Neural cell (in vitro differentiated cells): ENCODE measurements at regions not wholly inside any gene's neighbourhood (a gene's known extent, or its start where the extent isn't known, plus 50 kb on each side); places are given as distances from the start of the nearest gene placed in this dataset.

ENCODE experiments used
- H2AFZ ChIP-seq: fragments of 200-600, 300-800 bp; sonication (generic), shearing (Covaris generic); 2 replicates; pipeline ENCODE4 v1.6.0; 2014; ENCODE audit warnings: low read depth, mild to moderate bottlenecking, antibody characterized with exemption, low read length, moderate library complexity
- H3F3A ChIP-seq: fragments of 200-600 bp; shearing (Covaris generic); 2 replicates; pipeline ENCODE4 v1.6.1; 2016; ENCODE audit warnings: mild to moderate bottlenecking, moderate library complexity, mixed read lengths, antibody characterized with exemption, low read length; ENCODE audit not compliant: insufficient read depth, poor library complexity, severe bottlenecking
- H3K27ac ChIP-seq: fragments of 200-600, 300-800 bp; sonication (generic), shearing (Covaris generic); 2 replicates; pipeline ENCODE4 v1.5.1; 2014; ENCODE audit warnings: mild to moderate bottlenecking, low read length, moderate library complexity
- H3K27me3 ChIP-seq: fragments of 300-800, 200-600 bp; sonication (generic), shearing (Covaris generic); 2 replicates; pipeline ENCODE4 v1.6.0; 2014; ENCODE audit warnings: mild to moderate bottlenecking, low read depth, low read length, moderate library complexity; ENCODE audit not compliant: insufficient read depth
- H3K36me3 ChIP-seq: fragments of 300-800, 200-600 bp; sonication (generic), shearing (Covaris generic); 2 replicates; pipeline ENCODE4 v1.5.1; 2014; ENCODE audit warnings: mild to moderate bottlenecking, antibody characterized with exemption, low read length, moderate library complexity; ENCODE audit not compliant: insufficient read depth
- H3K4me2 ChIP-seq: fragments of 300-800, 200-600 bp; sonication (generic), shearing (Covaris generic); 2 replicates; pipeline ENCODE4 v1.6.0; 2014; ENCODE audit warnings: mild to moderate bottlenecking, low read length
- H3K4me3 ChIP-seq: fragments of 300-800, 200-600 bp; sonication (generic), shearing (Covaris generic); 2 replicates; pipeline ENCODE4 v1.5.1; 2014; ENCODE audit warnings: mild to moderate bottlenecking, low read length, moderate library complexity
- H3K79me2 ChIP-seq: fragments of 200-600 bp; shearing (Covaris generic); replicated peaks from 2 replicates; pipeline ENCODE4 v1.6.0; 2014; ENCODE audit warnings: mild to moderate bottlenecking, low read length, moderate library complexity; ENCODE audit not compliant: insufficient read depth
- H3K9ac ChIP-seq: fragments of 300-800, 200-600 bp; sonication (generic), shearing (Covaris generic); 2 replicates; pipeline ENCODE4 v1.6.1; 2016; ENCODE audit warnings: mild to moderate bottlenecking, low read length, mixed read lengths
- H3K9me2 ChIP-seq: fragments of 200-600 bp; shearing (Covaris generic); 2 replicates; pipeline ENCODE4 v1.6.1; 2016; ENCODE audit warnings: mild to moderate bottlenecking, low read length, mixed read lengths; ENCODE audit not compliant: insufficient read depth
- H3K9me3 ChIP-seq: fragments of 200-600, 300-800 bp; sonication (generic), shearing (Covaris generic); 2 replicates; pipeline ENCODE4 v1.6.1; 2016; ENCODE audit warnings: mild to moderate bottlenecking, mixed run types, low read length, moderate library complexity, mixed read lengths
- H4K20me1 ChIP-seq: fragments of 200-600 bp; shearing (Covaris generic); 2 replicates; pipeline ENCODE4 v1.6.1; 2016; ENCODE audit warnings: mild to moderate bottlenecking, mixed run types; ENCODE audit not compliant: insufficient read depth
- EP300 ChIP-seq: fragments of 450-650 bp; conservative IDR thresholded peaks from 2 replicates; pipeline ENCODE4 v1.6.1; 2014; ENCODE audit warnings: antibody characterized with exemption, mild to moderate bottlenecking, moderate library complexity; ENCODE audit not compliant: poor library complexity, severe bottlenecking
- MXI1 ChIP-seq: fragments of 450-650 bp; conservative IDR thresholded peaks from 2 replicates; pipeline ENCODE4 v1.6.1; 2014; ENCODE audit warnings: antibody characterized with exemption, mild to moderate bottlenecking; ENCODE audit not compliant: poor library complexity, severe bottlenecking
- POLR2AphosphoS5 ChIP-seq: IDR thresholded peaks from 2 replicates; pipeline ENCODE4 v1.6.1; 2012
- RAD21 ChIP-seq: fragments of 450-650 bp; conservative IDR thresholded peaks from 2 replicates; pipeline ENCODE4 v1.6.1; 2014; ENCODE audit warnings: antibody characterized with exemption, mild to moderate bottlenecking, moderate library complexity
- SMC3 ChIP-seq: fragments of 450-650 bp; conservative IDR thresholded peaks from 2 replicates; pipeline ENCODE4 v1.6.1; 2014; ENCODE audit warnings: antibody characterized with exemption, mild to moderate bottlenecking, moderate library complexity; ENCODE audit not compliant: poor library complexity
- TAF1 ChIP-seq: IDR thresholded peaks from 2 replicates; pipeline ENCODE4 v1.6.1; 2012; ENCODE audit warnings: low read depth
- TF ChIP-seq, protein P1 (sequence below): IDR thresholded peaks from 2 replicates; pipeline ENCODE4 v1.6.1; 2012; ENCODE audit warnings: borderline replicate concordance
- TF ChIP-seq, protein P2 (sequence below): fragments of 450-650 bp; IDR thresholded peaks from 2 replicates; pipeline ENCODE4 v1.5.1; 2014; ENCODE audit warnings: antibody characterized with exemption, mild to moderate bottlenecking, moderate library complexity; ENCODE audit not compliant: poor library complexity, severe bottlenecking

DNA sequence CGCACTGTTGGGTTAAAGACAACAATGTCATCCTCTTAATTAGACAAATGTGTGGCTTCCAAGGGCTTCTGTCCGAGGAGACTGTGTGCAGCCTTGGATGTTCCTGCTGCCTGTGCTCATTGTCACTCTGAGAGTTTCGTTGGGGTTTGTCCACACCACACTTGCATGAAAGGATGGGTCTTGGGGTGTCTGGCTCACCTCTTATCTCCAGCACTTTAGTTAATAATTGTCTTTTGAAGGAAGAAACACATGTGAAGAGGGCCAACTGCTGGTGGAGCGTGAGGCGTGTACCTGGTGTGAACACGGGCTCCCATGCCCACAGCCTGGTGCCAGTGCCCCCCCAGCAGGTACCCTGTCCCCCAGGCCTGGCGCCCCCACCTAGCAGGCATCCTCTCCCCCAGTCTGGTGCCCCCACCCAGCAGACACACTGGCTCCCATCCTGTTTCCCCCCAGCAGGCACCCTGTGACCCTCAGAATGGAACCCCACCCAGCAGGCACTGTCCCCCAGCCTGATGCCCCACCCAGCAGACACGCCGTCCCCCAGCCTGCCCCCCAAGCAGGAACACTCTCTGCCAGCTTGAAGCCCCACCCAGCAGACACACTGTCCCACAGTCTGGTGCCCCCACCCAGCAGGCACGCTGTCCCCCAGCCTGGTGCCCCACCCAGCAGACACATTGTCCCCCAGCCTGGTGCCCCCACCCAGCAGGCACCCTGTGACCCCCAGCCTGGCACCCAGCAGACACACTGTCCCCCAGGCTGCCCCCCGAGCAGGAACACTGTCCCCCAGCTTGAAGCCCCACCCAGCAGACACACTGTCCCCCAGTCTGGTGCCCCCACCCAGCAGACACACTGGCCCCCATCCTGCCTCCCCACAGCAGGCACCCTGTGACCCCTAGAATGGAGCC, 96.3 kb upstream of the TMEM18 start:
- Histone ChIP-seq H3K79me2 (no peaks in the 10 kb centered on the region), H2AFZ (no peak overlapping the region), H3K27ac (no peak overlapping the region), H3K27me3 (no peaks in the 10 kb centered on the region), H3K4me2 (no peak overlapping the region), H3K9ac (no peak overlapping the region), H3F3A (no peaks in the 10 kb centered on the region), H3K36me3 (no peaks in the 10 kb centered on the region), H3K9me2 (no peaks in the 10 kb centered on the region), H3K4me3 (no peak overlapping the region), H4K20me1 (no peaks in the 10 kb centered on the region), H3K9me3 (no peaks in the 10 kb centered on the region)
- no peak for TF ChIP-seq TAF1
- no peak for TF ChIP-seq POLR2AphosphoS5
- no peak for TF ChIP-seq SMC3
- TF ChIP-seq, protein P1, sequence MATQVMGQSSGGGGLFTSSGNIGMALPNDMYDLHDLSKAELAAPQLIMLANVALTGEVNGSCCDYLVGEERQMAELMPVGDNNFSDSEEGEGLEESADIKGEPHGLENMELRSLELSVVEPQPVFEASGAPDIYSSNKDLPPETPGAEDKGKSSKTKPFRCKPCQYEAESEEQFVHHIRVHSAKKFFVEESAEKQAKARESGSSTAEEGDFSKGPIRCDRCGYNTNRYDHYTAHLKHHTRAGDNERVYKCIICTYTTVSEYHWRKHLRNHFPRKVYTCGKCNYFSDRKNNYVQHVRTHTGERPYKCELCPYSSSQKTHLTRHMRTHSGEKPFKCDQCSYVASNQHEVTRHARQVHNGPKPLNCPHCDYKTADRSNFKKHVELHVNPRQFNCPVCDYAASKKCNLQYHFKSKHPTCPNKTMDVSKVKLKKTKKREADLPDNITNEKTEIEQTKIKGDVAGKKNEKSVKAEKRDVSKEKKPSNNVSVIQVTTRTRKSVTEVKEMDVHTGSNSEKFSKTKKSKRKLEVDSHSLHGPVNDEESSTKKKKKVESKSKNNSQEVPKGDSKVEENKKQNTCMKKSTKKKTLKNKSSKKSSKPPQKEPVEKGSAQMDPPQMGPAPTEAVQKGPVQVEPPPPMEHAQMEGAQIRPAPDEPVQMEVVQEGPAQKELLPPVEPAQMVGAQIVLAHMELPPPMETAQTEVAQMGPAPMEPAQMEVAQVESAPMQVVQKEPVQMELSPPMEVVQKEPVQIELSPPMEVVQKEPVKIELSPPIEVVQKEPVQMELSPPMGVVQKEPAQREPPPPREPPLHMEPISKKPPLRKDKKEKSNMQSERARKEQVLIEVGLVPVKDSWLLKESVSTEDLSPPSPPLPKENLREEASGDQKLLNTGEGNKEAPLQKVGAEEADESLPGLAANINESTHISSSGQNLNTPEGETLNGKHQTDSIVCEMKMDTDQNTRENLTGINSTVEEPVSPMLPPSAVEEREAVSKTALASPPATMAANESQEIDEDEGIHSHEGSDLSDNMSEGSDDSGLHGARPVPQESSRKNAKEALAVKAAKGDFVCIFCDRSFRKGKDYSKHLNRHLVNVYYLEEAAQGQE, result no peak

DNA sequence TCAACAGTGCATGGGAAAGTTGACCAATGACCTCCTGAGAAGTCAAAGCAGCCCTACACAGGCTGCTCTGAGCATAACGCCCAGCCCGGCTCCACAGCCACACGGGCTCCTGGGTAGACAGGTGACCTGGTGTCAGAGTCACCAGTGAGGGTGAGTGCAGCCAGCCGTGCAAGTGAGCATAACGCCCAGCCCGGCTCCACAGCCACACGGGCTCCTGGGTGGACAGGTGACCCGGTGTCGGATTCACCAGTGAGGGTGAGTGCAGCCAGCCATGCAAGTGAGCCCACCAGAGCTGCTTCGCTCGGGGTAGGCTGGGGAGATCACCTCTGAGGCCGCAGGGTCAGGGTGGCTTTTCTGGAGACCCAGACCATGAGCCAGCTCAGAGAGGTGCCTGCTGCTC, 94.3 kb upstream of the TMEM18 start:
- H3K9me3 ChIP-seq, result no peaks in the 10 kb centered on the region
- H3K27me3 ChIP-seq, result no peaks in the 10 kb centered on the region
- H3K9ac ChIP-seq, result no peak overlapping the region
- no peak overlapping the region for H3K27ac ChIP-seq
- no peaks in the 10 kb centered on the region for H4K20me1 ChIP-seq
- H3K79me2 ChIP-seq, result no peaks in the 10 kb centered on the region
- no peak overlapping the region for H3K4me2 ChIP-seq
- no peak overlapping the region for H2AFZ ChIP-seq
- TF ChIP-seq POLR2AphosphoS5 (no peak), MXI1 (no peak), EP300 (no peak), RAD21 (no peak), TAF1 (no peak)
- TF ChIP-seq, protein P1, result no peak
- TF ChIP-seq, protein P2, sequence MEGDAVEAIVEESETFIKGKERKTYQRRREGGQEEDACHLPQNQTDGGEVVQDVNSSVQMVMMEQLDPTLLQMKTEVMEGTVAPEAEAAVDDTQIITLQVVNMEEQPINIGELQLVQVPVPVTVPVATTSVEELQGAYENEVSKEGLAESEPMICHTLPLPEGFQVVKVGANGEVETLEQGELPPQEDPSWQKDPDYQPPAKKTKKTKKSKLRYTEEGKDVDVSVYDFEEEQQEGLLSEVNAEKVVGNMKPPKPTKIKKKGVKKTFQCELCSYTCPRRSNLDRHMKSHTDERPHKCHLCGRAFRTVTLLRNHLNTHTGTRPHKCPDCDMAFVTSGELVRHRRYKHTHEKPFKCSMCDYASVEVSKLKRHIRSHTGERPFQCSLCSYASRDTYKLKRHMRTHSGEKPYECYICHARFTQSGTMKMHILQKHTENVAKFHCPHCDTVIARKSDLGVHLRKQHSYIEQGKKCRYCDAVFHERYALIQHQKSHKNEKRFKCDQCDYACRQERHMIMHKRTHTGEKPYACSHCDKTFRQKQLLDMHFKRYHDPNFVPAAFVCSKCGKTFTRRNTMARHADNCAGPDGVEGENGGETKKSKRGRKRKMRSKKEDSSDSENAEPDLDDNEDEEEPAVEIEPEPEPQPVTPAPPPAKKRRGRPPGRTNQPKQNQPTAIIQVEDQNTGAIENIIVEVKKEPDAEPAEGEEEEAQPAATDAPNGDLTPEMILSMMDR, result no peak
- no peaks in the 10 kb centered on the region for H3F3A ChIP-seq
- no peaks in the 10 kb centered on the region for H3K9me2 ChIP-seq
- H3K4me3 ChIP-seq, result no peak overlapping the region
- H3K36me3 ChIP-seq, result no peaks in the 10 kb centered on the region
